Stimulated activated CD8-positive, alpha-beta memory T cell treated with anti-CD3 and anti-CD28 coated beads, Interleukin-7, amount 100 ng/mL, for 24 hours (primary cell): ENCODE measurements at regions not wholly inside any gene's neighbourhood (a gene's known extent, or its start where the extent isn't known, plus 50 kb on each side); places are given as distances from the start of the nearest gene placed in this dataset.

Experiments used
- DNase-seq: peaks from one replicate; pipeline ENCODE4 v3.0.0-alpha.2; 2020; ENCODE audit warnings: low read depth

DNA sequence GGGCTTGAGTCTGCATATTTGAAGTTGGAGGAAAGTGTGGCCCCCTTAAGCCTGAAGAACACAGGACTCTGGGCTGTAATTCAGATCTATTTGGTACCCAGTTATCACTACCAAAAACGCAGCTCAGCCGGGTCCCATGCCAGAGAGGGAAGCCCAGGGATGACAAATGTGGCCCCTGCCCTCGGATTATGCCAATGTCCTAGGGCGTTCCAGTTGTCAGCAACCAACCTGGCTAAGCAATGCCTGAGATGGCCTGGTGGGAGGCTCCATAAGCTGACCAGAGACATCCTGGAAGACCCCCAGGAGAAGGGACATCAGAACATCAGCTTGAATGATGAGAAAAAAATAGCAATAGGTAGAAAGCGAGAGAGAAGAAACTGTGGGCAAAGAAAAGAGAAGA is 79.6 kb upstream of the UQCRFS1 start:
- no peak for DNase-seq

DNA sequence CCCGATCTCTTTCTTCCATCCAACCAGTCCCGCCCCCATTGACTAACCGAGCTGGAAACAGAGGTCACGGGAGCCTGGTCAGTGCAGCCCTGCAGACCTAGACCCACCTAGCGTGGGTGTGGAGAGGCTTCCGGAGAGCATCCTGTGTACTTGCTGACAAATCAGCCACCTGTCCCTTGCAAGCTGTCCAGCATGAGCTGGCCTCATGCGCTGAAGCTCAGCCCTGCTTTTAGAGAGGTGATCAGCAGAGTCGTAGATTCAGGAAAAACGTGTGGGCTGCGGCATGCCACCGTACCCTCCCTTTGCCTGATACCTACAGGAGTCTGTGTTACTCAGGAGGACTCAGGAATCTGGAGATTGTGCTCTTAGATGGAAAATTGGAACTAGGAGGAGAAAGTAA is 80.3 kb upstream of the UQCRFS1 start:
- no peak for DNase-seq

DNA sequence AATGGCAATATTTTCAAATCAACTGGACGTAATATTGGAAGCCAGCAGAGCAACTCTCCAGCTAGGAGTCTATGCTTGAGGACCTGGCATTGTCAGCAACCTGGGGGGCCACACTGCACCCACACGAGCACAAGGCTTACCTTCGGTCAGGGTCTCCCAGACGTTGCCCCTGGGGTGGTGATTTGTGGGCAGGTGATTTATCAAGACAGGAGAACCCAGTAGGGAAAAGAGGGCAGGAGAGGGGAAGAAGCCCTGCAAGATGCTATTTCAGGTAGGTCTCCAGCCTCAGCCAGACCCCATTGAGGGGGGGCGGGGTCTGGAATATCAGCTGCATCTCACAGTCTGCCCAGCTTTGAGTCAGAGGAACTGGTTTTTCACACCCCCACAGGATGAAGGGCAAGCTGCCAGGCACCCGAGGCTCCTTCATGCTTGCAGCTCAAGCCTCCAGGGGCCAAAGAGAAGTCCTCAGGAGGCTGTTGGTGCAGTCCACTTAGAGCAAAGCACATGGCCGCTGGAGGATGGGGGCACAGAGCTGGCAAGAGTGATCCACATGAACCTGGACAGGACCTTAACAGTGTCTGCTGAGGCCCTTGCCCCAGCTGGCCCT is 80.9 kb upstream of the UQCRFS1 start:
- DNase-seq, result no peak

GRCh38 chr19:29294343-29294811 is 81.4 kb upstream of the UQCRFS1 start:
- no peak for DNase-seq

- DNase-seq, result no peak
These were observed 82.3 kb upstream of the UQCRFS1 start for GRCh38 chr19:29295285-29295684.

GRCh38 chr19:29297381-29297780 is 84.4 kb upstream of the UQCRFS1 start:
- DNase-seq, result no peak

- DNase-seq, result no peak
These were observed 86.7 kb upstream of the UQCRFS1 start for GRCh38 chr19:29299416-29300380.

DNA sequence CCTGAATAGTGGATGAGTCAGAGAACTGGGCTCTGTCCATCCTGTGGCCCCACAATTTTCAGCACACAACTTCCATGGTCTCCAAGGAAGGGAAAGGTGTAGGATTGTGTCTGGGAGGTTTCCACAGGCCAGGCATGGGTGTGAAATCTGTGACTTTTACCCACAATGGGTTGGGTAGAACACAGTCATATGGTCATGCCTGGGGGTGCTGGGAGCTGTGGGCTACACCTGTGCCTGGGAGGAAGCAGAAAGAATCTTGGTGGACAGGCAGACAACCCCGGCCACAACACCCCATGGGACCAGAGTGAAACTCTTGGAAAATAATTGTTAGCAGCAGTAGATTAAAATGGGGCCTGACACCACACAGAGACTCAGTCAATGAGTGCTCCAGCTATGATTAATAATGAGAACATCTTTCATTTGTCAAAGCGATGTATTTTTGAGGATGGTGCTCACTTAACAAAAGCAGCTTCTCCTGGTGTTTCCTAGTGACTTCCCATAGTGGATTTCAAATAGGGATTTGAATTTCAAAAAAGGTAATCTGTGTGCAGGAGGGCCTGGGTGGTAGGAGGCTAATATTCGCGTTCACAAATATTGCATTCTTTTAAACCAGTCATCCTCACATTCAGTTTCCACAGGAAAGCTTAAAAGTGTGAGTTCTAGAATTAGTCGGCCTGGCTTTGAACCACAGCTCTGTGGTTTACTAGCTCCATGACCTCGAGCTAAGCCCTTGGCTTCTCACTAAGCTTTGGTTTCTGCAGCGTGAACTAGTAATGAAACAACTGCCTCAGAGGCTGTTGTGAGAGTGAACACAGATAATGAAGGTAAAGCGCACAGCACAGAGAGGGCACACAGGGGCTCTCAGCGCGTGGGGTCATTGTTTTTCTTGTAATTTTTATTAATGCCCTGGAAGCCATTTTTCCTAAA is 89.3 kb upstream of the UQCRFS1 start:
- DNase-seq, result no peak

DNA sequence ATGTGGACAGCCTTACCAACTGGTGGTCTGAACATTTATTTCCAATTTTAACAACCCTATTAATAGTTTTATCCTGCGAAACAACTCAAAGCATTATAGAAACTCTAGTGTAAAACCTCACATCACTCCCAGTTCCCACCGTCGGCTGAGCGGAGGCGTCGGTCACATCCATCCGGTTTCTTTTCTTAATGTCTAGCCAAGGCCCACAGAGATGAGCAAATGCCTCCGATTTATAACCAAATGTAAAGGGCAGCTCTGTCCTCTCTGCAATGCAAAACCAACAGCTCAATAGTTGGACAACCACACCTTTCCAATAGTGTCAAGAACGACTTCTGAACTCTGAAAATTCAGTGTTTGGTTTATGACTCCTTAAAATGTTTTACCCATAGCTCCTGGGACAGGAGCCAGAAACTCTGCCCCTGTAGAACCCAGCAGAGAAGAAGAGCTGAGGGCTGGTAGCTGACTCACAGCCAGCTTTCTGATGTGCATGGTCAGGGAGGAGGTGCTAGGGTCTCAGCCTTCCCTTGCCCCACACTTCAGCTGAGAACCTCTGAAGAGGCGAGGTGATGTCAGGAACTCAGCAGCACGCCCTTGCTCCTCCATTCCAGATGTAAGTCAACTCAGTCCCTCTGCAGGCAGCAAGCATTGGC is 90.2 kb upstream of the UQCRFS1 start:
- no peak for DNase-seq

DNA sequence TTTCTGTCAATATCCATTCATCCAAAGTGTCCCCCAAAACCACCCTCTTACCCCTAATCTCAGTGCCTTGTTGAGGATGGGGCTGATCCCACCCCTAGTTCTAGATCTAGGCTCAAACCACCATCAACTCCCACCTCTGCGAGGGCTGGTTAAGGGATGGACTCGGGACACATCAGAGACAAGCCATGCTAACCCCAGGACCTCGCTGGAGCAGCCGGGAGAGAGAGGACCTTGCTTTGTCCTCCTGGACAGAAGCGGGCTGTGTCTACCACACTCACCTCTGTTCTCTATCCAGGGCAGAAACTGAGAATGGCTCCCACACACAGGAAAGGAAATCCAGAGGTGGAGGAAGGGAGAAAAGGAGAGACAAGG is 90.8 kb upstream of the UQCRFS1 start:
- DNase-seq, result no peak

- DNase-seq, result no peak
These were observed 92.3 kb upstream of the UQCRFS1 start for GRCh38 chr19:29305268-29305667.

DNA sequence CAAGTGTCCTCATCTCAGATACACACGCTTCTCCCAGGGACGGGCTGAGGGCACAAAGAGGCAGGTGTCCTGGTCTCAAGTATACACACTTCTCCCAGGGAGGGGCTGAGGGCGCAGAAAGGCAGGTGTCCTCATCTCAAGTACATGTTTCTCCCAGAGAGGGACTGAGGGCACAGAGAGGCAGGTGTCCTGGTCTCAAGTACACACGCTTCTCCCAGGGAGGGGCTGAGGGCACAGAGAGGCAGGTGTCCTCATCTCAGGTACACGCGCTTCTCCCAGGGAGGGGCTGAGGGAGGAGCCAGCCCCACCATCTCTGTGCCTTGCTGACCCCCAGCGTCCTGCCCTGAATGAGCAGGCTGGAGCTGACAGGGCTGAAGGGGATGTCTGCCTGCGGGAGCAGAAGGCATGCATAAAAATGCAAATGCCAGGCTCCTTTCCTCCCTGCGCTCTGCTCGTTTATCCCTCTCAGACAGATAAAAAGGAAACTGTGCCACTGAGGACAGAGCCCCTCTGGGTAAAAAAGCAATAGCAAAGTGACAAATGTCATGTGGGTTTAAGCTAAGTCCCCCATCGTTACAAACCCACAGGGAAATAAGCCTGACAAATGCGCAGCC is 96.1 kb upstream of the UQCRFS1 start:
- no peak for DNase-seq

DNA sequence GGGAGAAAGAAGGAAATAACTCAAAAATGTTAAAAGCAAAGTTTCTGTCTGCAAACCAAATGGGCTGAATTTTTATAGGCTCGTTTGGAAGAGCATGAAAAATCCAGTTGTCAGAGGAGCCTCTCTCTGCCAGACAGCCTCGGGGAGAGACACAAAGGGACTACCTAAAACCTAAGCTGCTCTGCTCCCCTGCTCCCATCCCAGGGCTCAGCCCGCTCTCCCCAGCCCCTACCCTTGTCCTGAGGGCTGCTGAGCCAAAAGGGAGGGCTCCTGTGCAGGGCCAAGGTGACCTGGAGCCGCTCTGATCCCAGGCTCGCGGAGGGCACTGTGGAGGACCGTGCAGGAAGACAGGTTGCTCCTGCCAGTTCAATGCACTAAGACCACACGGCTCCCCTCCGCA is 96.7 kb upstream of the UQCRFS1 start:
- no peak for DNase-seq

- no peak for DNase-seq
These were observed 98.3 kb upstream of the UQCRFS1 start for GRCh38 chr19:29311191-29311790.

DNA sequence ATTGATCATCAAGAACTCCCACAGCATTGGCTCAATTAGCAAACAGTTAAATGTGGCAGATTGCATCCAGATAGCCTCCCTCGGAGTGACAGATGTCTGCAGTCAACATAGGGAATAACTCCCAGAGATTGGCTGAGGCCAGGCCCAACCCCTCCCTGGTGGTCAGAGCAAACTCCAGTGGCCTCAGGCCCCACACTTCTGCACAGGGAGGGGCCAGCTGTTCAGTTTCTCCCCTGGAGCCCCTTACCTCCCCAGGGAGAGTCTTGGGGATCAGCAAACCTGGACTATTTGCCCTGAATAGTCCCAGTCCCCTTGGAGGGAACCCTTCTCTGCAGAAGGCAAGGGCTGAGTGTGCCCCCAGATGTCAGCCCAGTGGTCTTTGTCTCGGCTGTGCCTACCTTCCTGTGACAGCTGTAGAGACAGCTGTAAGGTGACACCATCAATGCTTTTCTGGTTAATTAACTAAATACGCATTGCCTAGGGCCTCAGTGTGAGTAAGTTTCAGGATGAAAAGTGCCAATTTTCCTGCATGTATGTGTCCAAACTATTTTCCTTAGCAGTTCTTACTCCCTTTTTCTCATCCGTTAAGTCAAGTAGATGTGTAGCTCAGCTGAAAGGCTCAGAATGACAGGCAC is 102.7 kb upstream of the UQCRFS1 start:
- DNase-seq, result no peak

DNA sequence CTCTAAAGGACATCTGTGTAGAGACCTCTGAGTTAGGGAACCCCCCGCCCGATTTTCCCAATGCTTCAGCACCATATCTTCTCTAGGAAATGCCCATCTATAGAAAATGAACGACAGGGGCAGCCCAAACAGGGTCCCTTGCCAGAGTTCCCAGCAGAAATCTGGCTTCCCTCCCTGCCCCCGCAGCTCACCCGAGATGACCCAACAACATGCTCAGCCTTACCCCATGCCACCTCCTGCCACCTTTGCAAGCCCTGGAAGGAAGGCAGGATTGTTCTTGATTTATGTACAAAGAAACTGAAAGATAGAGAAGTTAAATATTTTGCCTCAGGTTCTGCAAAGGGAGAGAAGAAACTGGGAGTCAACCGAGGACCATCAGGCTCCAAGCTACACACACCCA is 105.6 kb upstream of the UQCRFS1 start:
- DNase-seq, result no peak

- DNase-seq, result no peak
These were observed 107.1 kb upstream of the UQCRFS1 start for GRCh38 chr19:29320086-29320485.

GRCh38 chr19:29320618-29321017 is 107.7 kb upstream of the UQCRFS1 start:
- no peak for DNase-seq

DNA sequence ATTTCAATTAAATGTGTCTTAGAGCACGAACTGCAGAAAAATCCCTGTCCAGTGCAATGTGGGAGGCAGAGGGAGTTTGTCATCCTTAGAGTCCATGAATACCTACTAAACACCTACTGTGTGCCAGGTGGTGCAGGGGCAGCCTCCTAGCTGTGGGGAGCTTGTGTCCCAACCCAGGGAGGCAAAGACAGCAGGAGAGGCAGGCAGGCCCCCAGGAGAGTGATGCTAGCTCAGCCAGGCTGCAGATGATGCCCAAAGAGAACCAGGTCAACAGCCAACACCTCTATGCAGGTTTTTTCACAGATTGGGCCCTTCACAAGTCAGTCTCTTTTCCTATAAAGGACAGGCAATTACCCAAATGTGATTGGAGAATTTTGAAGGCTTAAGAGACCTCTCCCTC is 108.2 kb upstream of the UQCRFS1 start:
- no peak for DNase-seq

DNA sequence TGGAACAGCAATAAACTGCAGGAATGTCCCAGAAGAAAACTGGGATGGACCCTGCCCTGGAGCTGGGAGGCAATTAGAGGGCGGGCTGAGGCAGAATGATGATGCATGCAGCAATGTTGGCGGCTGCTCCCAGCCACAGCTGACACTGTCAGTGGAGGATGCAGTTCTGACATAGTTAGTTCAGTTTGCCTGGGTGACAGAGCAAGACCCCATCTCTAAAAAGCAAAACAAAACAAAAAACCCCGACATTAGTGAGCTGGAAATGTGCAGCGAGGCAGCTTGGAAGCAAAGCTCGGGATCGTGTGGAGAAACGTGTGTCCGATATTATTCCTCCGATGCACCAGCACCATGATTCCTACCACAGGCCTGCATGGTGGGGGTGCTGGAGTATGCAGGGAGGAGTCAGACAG is 110.1 kb upstream of the UQCRFS1 start:
- no peak for DNase-seq
